Prostate gland (tissue), 2 donors: ENCODE measurements at regions not wholly inside any gene's neighbourhood (a gene's known extent, or its start where the extent isn't known, plus 50 kb on each side); places are given as distances from the start of the nearest gene placed in this dataset.

ENCODE experiments used
- POLR2A ChIP-seq: fragments of 450-650 bp; IDR thresholded peaks from one replicate; pipeline ENCODE4 v1.6.1; 2016; ENCODE audit warnings: antibody characterized with exemption, mild to moderate bottlenecking
- POLR2AphosphoS5 ChIP-seq: sonication (generic); formaldehyde crosslinking; IDR thresholded peaks from one replicate; pipeline ENCODE4 v1.6.1; 2017; ENCODE audit warnings: antibody characterized with exemption
- TF ChIP-seq, protein P1 (sequence below), 4 experiments: fragments of 200-600 bp in 2 of 4; fragments of 450-650 bp in 2 of 4; sonication (generic) in 2 of 4; IDR thresholded peaks; 1 replicate in 3 of 4; 2 replicates in 1 of 4; pipeline ENCODE4 v1.5.1; 2016 to 2019; ENCODE audit warnings: antibody characterized with exemption in 4 of 4, mild to moderate bottlenecking in 2 of 4, moderate library complexity in 2 of 4

DNA sequence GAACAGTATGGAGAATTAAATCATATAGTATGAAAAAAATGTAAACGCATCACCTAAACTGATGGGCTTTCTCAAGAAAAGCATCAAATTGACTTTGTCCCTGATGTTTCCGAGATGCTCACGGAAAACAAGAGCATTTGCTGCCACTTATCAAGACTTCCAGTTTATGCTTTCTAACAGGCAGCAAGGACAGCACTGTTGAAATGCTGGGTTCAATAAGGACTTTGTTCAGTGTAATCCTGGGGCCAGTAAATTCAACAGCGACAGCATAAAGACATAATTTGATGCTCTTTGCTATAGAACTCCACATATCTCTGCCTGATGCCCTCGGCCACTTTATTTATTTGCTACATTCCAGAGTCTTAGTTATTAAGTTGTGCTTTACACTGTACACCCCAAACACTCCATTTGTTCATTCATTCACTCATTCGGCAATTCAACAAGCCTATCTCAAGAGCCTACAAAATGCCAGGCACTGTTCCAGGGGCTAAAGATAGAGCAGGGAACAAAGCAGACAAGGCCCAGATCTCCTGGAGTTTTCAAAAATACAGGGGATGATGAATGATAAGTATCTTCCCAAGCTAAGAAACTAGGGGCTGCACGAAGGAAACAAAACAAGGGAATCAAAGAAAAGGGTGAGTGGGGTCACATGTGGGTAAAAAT is 294.6 kb downstream of the ZNF608 start:
- no peak for TF ChIP-seq POLR2A
- TF ChIP-seq POLR2AphosphoS5, result no peak
- TF ChIP-seq, protein P1, sequence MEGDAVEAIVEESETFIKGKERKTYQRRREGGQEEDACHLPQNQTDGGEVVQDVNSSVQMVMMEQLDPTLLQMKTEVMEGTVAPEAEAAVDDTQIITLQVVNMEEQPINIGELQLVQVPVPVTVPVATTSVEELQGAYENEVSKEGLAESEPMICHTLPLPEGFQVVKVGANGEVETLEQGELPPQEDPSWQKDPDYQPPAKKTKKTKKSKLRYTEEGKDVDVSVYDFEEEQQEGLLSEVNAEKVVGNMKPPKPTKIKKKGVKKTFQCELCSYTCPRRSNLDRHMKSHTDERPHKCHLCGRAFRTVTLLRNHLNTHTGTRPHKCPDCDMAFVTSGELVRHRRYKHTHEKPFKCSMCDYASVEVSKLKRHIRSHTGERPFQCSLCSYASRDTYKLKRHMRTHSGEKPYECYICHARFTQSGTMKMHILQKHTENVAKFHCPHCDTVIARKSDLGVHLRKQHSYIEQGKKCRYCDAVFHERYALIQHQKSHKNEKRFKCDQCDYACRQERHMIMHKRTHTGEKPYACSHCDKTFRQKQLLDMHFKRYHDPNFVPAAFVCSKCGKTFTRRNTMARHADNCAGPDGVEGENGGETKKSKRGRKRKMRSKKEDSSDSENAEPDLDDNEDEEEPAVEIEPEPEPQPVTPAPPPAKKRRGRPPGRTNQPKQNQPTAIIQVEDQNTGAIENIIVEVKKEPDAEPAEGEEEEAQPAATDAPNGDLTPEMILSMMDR (IDR thresholded peaks at IDR 0.05), result no peak
